ENCODE measurements at regions not wholly inside any gene's neighbourhood (a gene's known extent, or its start where the extent isn't known, plus 50 kb on each side); places are given as distances from the start of the nearest gene placed in this dataset.

GRCh38 chr13:64505336-64505910 is 2724.7 kb downstream of the PCDH9 start:
- TF ChIP-seq ARNTL (CRISPR knock-in tag; IDR thresholded peaks at IDR 0.05; ENCODE audit: borderline replicate concordance, low read depth) (no peak), CREB5 (CRISPR knock-in tag; IDR thresholded peaks at IDR 0.05; ENCODE audit: low read depth) (no peak), ESRRG (CRISPR knock-in tag; IDR thresholded peaks at IDR 0.05) (no peak), OSR1 (CRISPR knock-in tag; IDR thresholded peaks at IDR 0.05) (no peak), SNAI2 (CRISPR knock-in tag; IDR thresholded peaks at IDR 0.05) (no peak), TOX (CRISPR knock-in tag; IDR thresholded peaks at IDR 0.05; ENCODE audit: borderline replicate concordance) (no peak), ZC3H10 (CRISPR knock-in tag; IDR thresholded peaks at IDR 0.05) (no peak), TCF4 (CRISPR knock-in tag; IDR thresholded peaks at IDR 0.05; ENCODE audit: borderline replicate concordance) (no peak), POU6F1 (CRISPR knock-in tag; IDR thresholded peaks at IDR 0.05; ENCODE audit: borderline replicate concordance, low read depth) (no peak), BACH2 (CRISPR knock-in tag; IDR thresholded peaks at IDR 0.05; ENCODE audit: borderline replicate concordance) (no peak), ISL1 (CRISPR knock-in tag; IDR thresholded peaks at IDR 0.05) (no peak), ZNF8 (CRISPR knock-in tag; IDR thresholded peaks at IDR 0.05) (no peak), ZNF70 (CRISPR knock-in tag; IDR thresholded peaks at IDR 0.05) (no peak), PPARA (CRISPR knock-in tag; IDR thresholded peaks at IDR 0.05; ENCODE audit: borderline replicate concordance) (no peak), CSDC2 (CRISPR knock-in tag; IDR thresholded peaks at IDR 0.05) (no peak), RARB (CRISPR knock-in tag; IDR thresholded peaks at IDR 0.05) (no peak), ZFP30 (CRISPR knock-in tag; IDR thresholded peaks at IDR 0.05) (no peak)
- TF ChIP-seq, protein P1, sequence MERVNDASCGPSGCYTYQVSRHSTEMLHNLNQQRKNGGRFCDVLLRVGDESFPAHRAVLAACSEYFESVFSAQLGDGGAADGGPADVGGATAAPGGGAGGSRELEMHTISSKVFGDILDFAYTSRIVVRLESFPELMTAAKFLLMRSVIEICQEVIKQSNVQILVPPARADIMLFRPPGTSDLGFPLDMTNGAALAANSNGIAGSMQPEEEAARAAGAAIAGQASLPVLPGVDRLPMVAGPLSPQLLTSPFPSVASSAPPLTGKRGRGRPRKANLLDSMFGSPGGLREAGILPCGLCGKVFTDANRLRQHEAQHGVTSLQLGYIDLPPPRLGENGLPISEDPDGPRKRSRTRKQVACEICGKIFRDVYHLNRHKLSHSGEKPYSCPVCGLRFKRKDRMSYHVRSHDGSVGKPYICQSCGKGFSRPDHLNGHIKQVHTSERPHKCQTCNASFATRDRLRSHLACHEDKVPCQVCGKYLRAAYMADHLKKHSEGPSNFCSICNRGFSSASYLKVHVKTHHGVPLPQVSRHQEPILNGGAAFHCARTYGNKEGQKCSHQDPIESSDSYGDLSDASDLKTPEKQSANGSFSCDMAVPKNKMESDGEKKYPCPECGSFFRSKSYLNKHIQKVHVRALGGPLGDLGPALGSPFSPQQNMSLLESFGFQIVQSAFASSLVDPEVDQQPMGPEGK (CRISPR knock-in tag; IDR thresholded peaks at IDR 0.05; ENCODE audit: borderline replicate concordance), result no peak
- TF ChIP-seq, protein P2, sequence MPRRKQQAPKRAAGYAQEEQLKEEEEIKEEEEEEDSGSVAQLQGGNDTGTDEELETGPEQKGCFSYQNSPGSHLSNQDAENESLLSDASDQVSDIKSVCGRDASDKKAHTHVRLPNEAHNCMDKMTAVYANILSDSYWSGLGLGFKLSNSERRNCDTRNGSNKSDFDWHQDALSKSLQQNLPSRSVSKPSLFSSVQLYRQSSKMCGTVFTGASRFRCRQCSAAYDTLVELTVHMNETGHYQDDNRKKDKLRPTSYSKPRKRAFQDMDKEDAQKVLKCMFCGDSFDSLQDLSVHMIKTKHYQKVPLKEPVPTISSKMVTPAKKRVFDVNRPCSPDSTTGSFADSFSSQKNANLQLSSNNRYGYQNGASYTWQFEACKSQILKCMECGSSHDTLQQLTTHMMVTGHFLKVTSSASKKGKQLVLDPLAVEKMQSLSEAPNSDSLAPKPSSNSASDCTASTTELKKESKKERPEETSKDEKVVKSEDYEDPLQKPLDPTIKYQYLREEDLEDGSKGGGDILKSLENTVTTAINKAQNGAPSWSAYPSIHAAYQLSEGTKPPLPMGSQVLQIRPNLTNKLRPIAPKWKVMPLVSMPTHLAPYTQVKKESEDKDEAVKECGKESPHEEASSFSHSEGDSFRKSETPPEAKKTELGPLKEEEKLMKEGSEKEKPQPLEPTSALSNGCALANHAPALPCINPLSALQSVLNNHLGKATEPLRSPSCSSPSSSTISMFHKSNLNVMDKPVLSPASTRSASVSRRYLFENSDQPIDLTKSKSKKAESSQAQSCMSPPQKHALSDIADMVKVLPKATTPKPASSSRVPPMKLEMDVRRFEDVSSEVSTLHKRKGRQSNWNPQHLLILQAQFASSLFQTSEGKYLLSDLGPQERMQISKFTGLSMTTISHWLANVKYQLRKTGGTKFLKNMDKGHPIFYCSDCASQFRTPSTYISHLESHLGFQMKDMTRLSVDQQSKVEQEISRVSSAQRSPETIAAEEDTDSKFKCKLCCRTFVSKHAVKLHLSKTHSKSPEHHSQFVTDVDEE (CRISPR knock-in tag; IDR thresholded peaks at IDR 0.05), result no peak
- no peak for ATAC-seq

DNA sequence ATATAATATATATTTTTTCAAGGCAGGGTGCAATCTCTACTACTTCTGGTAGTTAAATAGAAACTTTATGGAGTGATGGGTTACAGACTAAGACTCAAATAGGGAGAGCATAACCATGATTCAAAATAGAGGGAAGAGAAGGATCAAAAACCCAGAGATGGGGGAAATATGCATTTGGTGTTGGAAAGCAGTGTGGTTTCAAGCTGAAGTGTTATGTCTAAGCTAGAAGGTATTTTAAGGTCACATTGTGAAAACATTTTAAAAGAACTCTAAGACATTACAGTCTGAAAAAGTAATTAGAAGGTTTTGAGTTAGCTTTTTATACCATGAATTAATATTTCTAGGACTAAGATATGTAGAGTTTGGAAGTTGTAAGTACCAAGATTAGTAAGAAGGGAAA is 2741.4 kb downstream of the PCDH9 start:
- ATAC-seq, result no peak
- TF ChIP-seq TOX (CRISPR knock-in tag; IDR thresholded peaks at IDR 0.05; ENCODE audit: borderline replicate concordance) (no peak), CSDC2 (CRISPR knock-in tag; IDR thresholded peaks at IDR 0.05) (no peak), GLIS3 (CRISPR knock-in tag; IDR thresholded peaks at IDR 0.05) (no peak), ISL1 (CRISPR knock-in tag; IDR thresholded peaks at IDR 0.05) (no peak)

DNA sequence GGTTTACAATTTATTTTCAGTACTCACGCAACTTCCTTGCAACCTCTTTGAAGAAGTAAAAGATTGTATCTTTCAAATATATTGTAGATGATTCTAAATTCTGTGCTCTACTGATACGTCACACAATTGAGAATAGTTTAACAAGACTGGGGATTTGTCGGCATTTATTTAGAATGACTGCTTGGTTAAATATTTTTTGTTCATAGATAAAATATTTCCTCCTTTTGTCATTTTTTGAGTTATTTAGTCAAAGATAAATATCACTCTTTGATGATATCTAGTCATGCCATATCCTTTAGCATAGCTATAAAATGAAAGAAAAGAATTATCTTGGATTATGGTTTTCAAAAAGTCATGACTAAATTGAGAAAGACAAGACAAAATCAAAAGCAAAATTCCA is 2747.8 kb downstream of the PCDH9 start:
- no peak; the same call in 1 of the 3 replicates for ATAC-seq
- TF ChIP-seq TOX (CRISPR knock-in tag; IDR thresholded peaks at IDR 0.05; ENCODE audit: borderline replicate concordance) (no peak), RARB (CRISPR knock-in tag; IDR thresholded peaks at IDR 0.05) (no peak), SNAI2 (CRISPR knock-in tag; IDR thresholded peaks at IDR 0.05) (no peak), OSR1 (CRISPR knock-in tag; IDR thresholded peaks at IDR 0.05) (no peak), TCF4 (CRISPR knock-in tag; IDR thresholded peaks at IDR 0.05; ENCODE audit: borderline replicate concordance) (no peak), ZNF8 (CRISPR knock-in tag; IDR thresholded peaks at IDR 0.05) (no peak), ZNF565 (CRISPR knock-in tag; conservative IDR thresholded peaks at IDR 0.05; ENCODE audit: low read depth) (no peak), ESRRG (CRISPR knock-in tag; IDR thresholded peaks at IDR 0.05) (no peak), BACH2 (CRISPR knock-in tag; IDR thresholded peaks at IDR 0.05; ENCODE audit: borderline replicate concordance) (no peak), ZFP3 (CRISPR knock-in tag; IDR thresholded peaks at IDR 0.05) (no peak), CREB5 (CRISPR knock-in tag; IDR thresholded peaks at IDR 0.05; ENCODE audit: low read depth) (no peak)
- TF ChIP-seq, protein P2 (CRISPR knock-in tag; IDR thresholded peaks at IDR 0.05), result no peak
